NCI-H187 treated with DMSO at 0.1 percent for 48 hours (cell line): ENCODE measurements at regions not wholly inside any gene's neighbourhood (a gene's known extent, or its start where the extent isn't known, plus 50 kb on each side); places are given as distances from the start of the nearest gene placed in this dataset.
A peak's percentile ranks its signal among the peaks of the same experiment; 100 is the strongest.
"Not testable (repeated sequence)": the region's sequence is repeated elsewhere in the genome, so short reads cannot be mapped to it uniquely, and the experiment has no call there.

Experiments
- DNase-seq: peaks from one replicate; lab custom pipeline; 2025; lab: John Stamatoyannopoulos, UW

- DNase-seq = no peak
Observed at GRCh38 chr1:214715126-214715525, 112.1 kb downstream of the CENPF start.

- DNase-seq = peak; percentile 76
Observed at GRCh38 chr1:214717351-214717750, 114.4 kb downstream of the CENPF start.

DNA sequence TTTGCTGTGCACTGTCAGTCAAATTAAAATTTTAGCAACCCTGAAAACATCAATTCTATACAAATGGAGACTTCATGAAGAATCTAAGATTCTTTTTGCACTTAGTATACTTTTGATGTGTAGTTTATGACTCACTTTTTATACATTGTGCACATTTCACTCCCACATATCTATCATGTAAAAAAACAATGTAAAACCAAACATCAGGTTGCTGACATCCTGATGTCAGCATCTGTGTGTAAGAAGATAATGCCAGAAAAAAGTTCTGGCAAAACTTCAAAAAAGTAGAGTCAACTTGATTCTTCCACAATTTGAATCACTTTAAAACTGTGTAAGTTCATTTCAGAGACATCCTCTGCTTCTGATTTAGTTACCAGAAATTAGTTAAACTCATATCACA lies 115.7 kb downstream of the CENPF start:
- DNase-seq = no peak

GRCh38 chr1:214719207-214719606 lies 116.2 kb downstream of the CENPF start:
- no peak for DNase-seq

DNA sequence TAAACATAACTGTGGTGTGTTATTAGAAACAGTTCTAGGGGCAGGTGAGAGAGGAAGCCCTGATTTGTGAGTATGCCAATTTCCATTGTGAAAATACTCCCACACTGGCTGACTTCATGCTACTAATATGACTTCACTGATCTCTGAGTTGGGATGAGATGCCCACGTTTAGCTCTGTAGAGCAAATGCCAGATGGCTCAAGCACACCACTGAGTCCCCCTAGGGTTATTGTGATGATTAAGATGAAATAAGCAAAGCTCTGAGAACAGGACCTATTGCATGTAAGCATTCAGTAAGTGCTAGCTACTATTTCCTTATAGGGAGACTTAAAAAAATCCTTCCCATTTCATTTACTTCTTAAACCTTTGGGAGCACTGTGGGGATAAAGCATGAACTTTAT lies 117.6 kb downstream of the CENPF start:
- DNase-seq = no peak

DNA sequence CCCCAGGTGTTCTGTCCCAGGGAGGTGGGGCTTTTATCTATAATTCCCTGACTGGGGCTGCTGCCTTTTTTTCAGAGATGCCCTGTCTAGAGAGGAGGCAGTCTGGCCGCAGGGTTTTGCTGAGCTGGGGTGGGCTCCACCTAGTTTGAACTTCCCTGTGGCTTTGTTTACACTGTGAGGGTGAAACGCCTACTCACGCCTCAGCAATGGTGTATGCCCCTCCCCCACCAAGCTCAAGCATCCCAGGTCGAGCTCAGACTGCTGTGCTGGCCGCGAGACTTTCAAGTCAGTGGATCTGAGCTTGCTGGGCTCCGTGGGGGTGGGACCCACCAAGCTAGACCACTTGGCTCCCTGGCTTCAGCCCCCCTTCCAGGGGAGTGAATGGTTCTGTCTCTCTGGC lies 124.3 kb downstream of the CENPF start:
- DNase-seq = no peak

DNA sequence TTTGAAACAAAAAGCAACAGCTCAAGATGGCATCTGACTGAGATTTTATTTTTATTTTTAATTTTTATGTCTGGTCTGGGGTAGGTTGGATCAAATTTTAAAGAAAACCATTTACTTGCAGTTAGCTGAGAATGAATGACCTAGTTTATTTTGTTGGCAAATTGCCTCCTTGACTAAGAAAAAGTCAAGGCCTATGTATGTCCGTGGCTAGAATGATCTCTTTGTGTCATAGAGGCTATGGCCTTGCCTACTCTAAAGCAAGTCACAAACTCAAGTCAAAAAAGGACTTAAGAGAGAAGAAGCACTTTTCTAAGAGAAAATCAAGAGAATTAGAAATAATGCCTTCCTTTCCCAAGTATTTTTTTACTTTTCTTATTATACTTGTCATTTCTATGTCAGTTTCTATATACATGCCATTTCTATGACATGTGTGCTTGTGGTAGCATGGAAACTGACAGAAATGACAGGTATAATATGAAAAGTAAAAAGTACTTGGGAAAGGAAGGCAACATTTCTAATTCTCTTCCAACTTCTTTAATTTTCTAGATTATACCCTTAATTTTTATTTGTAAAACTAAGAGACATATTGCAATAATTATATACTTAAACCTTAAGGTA lies 136.7 kb downstream of the CENPF start:
- no peak for DNase-seq

- DNase-seq = no peak
Observed at GRCh38 chr1:214740471-214740870, 137.5 kb downstream of the CENPF start.

DNA sequence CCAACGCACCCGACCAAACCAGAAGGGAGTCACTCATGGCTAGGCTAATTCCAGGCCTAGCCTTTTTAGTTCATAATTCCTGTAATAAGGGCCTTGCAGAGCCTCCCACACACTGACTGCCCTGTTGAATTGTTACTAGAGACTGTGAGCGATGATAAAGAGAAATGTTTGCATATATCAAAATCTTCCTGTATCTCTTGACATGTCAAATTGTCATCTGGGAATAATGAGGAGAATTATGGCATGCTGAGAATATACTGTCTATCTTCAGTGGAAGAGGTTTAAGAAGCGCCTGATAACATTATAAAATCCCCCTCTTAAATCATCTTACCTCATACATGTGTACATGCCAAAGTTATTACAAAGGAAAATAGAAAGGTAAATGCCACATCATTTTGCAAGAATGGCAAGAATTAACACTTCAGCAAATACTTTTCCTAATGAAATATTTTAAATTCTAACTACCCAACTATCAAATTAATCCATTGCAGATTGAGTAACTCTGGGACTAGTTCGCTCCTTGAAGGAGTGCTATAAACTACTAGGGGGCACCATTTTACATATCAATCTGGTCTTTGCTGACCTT lies 144.1 kb downstream of the CENPF start:
- no peak for DNase-seq

GRCh38 chr1:214753236-214753852 lies 150.3 kb downstream of the CENPF start:
- no peak for DNase-seq

- no peak for DNase-seq
Observed at GRCh38 chr1:214761030-214761429, 158.0 kb downstream of the CENPF start.

DNA sequence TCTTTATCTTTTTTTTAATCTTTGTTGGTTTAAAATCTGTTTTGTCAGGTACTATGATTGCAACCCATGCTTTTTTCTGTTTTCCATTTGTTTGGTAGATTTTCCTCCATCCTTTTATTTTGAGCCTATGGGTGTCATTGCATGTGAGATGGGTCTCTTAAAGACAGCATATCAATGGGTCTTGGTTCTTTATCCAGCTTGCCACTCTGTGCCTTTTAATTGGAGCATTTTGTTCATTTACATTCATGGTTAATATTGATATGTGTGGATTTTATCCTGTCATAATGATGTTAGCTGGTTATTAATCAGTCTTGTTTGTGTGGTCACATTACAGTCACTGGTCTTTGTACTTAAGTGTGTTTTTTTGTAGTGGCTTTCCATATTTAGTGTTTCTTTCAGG lies 159.9 kb downstream of the CENPF start:
- DNase-seq = no peak

GRCh38 chr1:214764502-214764901 lies 161.5 kb downstream of the CENPF start:
- no peak for DNase-seq

DNA sequence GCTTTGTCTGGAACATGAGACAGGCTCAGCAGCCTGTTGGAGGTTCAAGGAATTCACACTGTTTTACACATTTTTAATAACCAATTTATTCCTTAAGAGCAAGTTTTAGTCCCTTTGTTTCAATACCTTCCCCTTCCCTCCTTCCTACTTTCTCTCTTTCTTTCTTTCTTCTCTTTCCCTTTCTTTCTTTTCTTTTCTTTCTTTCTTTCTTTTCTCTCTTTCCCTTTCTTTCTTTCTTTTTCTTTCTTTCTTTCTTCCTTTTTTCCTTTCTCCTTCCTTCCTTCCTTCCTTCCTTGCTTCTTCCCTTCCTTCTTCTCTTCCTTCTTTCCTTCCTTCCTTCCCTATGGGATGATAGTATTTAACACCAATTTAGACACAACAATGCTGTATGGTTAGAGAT lies 164.2 kb downstream of the CENPF start:
- no peak for DNase-seq

DNA sequence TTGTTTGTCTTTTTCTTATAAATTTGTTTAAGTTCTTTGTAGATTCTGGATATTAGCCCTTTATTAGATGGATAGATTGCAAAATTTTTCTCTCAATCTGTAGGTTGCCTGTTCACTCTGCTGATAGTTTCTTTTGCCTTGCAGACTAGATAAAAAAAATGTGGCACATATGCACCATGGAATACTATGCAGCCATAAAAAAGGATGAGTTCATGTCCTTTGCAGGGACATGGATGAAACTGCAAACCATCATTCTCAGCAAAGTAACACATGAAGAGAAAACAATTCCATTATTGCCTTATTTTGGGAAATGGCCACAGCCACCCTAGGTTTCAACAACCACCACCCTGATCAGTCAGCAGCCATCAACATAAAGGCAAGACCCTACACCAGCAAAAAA lies 166.7 kb downstream of the CENPF start:
- DNase-seq = not testable (repeated sequence)

DNA sequence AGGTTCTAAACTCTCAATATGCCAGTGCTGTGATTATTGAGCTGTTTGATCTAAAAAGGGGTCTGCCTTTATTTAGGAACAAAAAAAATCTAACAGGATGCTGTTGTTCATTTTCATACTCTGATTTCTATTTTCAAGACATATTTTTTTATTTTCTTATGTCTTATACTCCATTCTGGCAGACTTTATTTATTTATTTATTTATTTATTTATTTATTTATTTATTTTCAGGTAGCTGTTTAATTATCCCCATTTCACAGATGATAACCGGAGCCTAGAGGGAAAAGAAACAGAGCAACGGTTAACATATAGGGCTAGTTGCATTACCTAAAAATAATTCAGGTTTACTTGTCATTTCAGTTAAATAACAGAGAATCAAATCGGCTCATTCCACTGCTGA lies 174.4 kb downstream of the CENPF start:
- DNase-seq = no peak

DNA sequence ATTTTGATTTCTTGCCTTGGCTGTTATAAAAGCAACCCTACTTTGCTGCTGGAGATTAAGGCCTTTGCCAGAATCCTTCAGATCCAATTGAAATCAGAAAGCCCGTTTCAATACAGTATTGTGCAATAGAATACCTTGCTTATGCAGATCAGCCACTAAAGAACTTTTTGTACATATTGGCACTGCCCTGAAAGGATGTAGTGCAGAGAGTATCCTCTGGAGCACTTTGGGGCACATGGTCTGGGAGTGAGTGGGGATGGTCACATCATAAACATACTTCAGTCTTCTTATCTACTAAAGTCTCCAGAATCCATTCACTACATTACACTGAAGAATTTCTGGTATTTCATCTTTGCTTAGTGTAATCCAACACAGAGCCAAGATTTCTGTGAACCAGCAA lies 189.0 kb downstream of the CENPF start:
- no peak for DNase-seq

- no peak for DNase-seq
Observed at GRCh38 chr1:214792527-214793186, 189.7 kb downstream of the CENPF start.

GRCh38 chr1:214793708-214794107 lies 190.7 kb downstream of the CENPF start:
- DNase-seq = no peak

DNA sequence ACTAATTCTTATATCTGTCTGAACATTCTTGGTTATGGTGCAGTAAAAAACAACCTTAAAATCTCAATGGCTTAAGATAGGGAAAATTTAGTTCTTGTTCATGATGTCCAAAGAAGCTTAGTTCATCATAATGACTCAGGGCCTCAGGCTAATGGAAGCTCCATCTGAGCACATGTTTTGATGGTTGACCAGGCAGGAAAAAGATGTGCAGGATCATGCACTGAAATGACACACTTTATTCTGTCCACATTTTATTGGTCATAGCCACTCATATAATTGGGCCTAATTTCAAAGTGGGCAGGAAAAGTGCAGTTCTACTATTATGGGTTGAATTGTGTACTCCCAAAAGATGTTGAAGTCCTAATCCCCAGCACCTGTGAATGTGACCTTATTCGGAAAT lies 198.2 kb downstream of the CENPF start:
- DNase-seq = no peak

- no peak for DNase-seq
Observed at GRCh38 chr1:214808845-214809460, 206.0 kb downstream of the CENPF start.

GRCh38 chr1:214816603-214817002 lies 213.6 kb downstream of the CENPF start:
- DNase-seq = no peak
